GM23338 (cell line): ENCODE measurements at regions not wholly inside any gene's neighbourhood (a gene's known extent, or its start where the extent isn't known, plus 50 kb on each side); places are given as distances from the start of the nearest gene placed in this dataset.

Experiments
- CREB1 ChIP-seq: fragments of 250-450 bp; sonication (Bioruptor Pico); IDR thresholded peaks from 2 replicates; pipeline ENCODE4 v1.5.0; 2020; ENCODE audit warnings: low read depth, mild to moderate bottlenecking, moderate library complexity
- EZH2 ChIP-seq: fragments of 200-600 bp; sonication (generic); IDR thresholded peaks from one replicate; pipeline ENCODE4 v1.8.0; 2017; ENCODE audit warnings: antibody characterized with exemption, mild to moderate bottlenecking, low read depth; ENCODE audit not compliant: unreplicated experiment
- EZH2phosphoT487 ChIP-seq: fragments of 200-600 bp; sonication (generic); IDR thresholded peaks from one replicate; pipeline ENCODE4 v1.8.1; 2018; ENCODE audit warnings: antibody characterized with exemption; ENCODE audit not compliant: unreplicated experiment
- JUNB ChIP-seq: IDR thresholded peaks from one replicate; pipeline ENCODE4 v1.6.1; 2016; ENCODE audit warnings: antibody characterized with exemption; ENCODE audit not compliant: unreplicated experiment
- POLR2AphosphoS5 ChIP-seq: IDR thresholded peaks from 2 replicates; pipeline ENCODE4 v1.6.1; 2016; ENCODE audit warnings: antibody characterized with exemption, low read depth
- REST ChIP-seq: IDR thresholded peaks from one replicate; pipeline ENCODE4 v1.6.1; 2018; ENCODE audit warnings: antibody characterized with exemption; ENCODE audit not compliant: unreplicated experiment
- STAT1 ChIP-seq: IDR thresholded peaks from one replicate; pipeline ENCODE4 v1.6.1; 2016; ENCODE audit warnings: antibody characterized with exemption; ENCODE audit not compliant: unreplicated experiment
- ZNF331 ChIP-seq: fragments of 250-450 bp; sonication (Bioruptor Pico); IDR thresholded peaks from 2 replicates; pipeline ENCODE4 v1.5.0; 2020; ENCODE audit warnings: low read depth, mild to moderate bottlenecking, moderate library complexity
- TF ChIP-seq, protein P1 (sequence below), 2 experiments: fragments of 200-600 bp in 1 of 2; sonication (generic) in 1 of 2; conservative IDR thresholded peaks; 2 replicates each; pipeline versions ENCODE4 v1.5.1 to v1.6.1; 2016 to 2017; ENCODE audit warnings: antibody characterized with exemption in 2 of 2, low read depth in 2 of 2, mild to moderate bottlenecking in 2 of 2, moderate library complexity in 1 of 2
- TF ChIP-seq, protein P2 (sequence below): fragments of 250-450 bp; sonication (Bioruptor Pico); IDR thresholded peaks from 2 replicates; pipeline ENCODE4 v1.5.0; 2020; ENCODE audit warnings: mild to moderate bottlenecking, moderate library complexity

GRCh38 chr9:88804254-88804596 is 187.0 kb upstream of the S1PR3 start:
- TF ChIP-seq, protein P1, sequence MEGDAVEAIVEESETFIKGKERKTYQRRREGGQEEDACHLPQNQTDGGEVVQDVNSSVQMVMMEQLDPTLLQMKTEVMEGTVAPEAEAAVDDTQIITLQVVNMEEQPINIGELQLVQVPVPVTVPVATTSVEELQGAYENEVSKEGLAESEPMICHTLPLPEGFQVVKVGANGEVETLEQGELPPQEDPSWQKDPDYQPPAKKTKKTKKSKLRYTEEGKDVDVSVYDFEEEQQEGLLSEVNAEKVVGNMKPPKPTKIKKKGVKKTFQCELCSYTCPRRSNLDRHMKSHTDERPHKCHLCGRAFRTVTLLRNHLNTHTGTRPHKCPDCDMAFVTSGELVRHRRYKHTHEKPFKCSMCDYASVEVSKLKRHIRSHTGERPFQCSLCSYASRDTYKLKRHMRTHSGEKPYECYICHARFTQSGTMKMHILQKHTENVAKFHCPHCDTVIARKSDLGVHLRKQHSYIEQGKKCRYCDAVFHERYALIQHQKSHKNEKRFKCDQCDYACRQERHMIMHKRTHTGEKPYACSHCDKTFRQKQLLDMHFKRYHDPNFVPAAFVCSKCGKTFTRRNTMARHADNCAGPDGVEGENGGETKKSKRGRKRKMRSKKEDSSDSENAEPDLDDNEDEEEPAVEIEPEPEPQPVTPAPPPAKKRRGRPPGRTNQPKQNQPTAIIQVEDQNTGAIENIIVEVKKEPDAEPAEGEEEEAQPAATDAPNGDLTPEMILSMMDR (conservative IDR thresholded peaks at IDR 0.05; ENCODE audit: low read depth in 2 of 2) = no peak
- TF ChIP-seq EZH2 (no peak), REST (no peak), JUNB (no peak), POLR2AphosphoS5 (no peak), CREB1 (CRISPR knock-in tag) (no peak), EZH2phosphoT487 (no peak), STAT1 (no peak), ZNF331 (no peak)
- TF ChIP-seq, protein P2, sequence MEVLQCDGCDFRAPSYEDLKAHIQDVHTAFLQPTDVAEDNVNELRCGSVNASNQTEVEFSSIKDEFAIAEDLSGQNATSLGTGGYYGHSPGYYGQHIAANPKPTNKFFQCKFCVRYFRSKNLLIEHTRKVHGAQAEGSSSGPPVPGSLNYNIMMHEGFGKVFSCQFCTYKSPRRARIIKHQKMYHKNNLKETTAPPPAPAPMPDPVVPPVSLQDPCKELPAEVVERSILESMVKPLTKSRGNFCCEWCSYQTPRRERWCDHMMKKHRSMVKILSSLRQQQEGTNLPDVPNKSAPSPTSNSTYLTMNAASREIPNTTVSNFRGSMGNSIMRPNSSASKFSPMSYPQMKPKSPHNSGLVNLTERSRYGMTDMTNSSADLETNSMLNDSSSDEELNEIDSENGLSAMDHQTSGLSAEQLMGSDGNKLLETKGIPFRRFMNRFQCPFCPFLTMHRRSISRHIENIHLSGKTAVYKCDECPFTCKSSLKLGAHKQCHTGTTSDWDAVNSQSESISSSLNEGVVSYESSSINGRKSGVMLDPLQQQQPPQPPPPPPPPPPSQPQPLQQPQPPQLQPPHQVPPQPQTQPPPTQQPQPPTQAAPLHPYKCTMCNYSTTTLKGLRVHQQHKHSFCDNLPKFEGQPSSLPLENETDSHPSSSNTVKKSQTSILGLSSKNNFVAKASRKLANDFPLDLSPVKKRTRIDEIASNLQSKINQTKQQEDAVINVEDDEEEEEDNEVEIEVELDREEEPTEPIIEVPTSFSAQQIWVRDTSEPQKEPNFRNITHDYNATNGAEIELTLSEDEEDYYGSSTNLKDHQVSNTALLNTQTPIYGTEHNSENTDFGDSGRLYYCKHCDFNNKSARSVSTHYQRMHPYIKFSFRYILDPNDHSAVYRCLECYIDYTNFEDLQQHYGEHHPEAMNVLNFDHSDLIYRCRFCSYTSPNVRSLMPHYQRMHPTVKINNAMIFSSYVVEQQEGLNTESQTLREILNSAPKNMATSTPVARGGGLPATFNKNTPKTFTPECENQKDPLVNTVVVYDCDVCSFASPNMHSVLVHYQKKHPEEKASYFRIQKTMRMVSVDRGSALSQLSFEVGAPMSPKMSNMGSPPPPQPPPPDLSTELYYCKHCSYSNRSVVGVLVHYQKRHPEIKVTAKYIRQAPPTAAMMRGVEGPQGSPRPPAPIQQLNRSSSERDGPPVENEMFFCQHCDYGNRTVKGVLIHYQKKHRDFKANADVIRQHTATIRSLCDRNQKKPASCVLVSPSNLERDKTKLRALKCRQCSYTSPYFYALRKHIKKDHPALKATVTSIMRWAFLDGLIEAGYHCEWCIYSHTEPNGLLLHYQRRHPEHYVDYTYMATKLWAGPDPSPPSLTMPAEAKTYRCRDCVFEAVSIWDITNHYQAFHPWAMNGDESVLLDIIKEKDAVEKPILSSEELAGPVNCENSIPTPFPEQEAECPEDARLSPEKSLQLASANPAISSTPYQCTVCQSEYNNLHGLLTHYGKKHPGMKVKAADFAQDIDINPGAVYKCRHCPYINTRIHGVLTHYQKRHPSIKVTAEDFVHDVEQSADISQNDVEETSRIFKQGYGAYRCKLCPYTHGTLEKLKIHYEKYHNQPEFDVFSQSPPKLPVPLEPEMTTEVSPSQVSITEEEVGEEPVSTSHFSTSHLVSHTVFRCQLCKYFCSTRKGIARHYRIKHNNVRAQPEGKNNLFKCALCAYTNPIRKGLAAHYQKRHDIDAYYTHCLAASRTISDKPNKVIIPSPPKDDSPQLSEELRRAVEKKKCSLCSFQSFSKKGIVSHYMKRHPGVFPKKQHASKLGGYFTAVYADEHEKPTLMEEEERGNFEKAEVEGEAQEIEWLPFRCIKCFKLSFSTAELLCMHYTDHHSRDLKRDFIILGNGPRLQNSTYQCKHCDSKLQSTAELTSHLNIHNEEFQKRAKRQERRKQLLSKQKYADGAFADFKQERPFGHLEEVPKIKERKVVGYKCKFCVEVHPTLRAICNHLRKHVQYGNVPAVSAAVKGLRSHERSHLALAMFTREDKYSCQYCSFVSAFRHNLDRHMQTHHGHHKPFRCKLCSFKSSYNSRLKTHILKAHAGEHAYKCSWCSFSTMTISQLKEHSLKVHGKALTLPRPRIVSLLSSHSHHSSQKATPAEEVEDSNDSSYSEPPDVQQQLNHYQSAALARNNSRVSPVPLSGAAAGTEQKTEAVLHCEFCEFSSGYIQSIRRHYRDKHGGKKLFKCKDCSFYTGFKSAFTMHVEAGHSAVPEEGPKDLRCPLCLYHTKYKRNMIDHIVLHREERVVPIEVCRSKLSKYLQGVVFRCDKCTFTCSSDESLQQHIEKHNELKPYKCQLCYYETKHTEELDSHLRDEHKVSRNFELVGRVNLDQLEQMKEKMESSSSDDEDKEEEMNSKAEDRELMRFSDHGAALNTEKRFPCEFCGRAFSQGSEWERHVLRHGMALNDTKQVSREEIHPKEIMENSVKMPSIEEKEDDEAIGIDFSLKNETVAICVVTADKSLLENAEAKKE (CRISPR knock-in tag) = no peak
